Activated CD4-positive, alpha-beta T cell treated with anti-CD3 and anti-CD28 coated beads, Interleukin-2, Interleukin-4, amounts not matched to agents 100 ng/mL and 50 ng/mL, durations not matched to agents 16 hours and 8 hours (primary cell): ENCODE measurements at regions not wholly inside any gene's neighbourhood (a gene's known extent, or its start where the extent isn't known, plus 50 kb on each side); places are given as distances from the start of the nearest gene placed in this dataset.
"Not testable (repeated sequence)": the region's sequence is repeated elsewhere in the genome, so short reads cannot be mapped to it uniquely, and the experiment has no call there.

Source experiments
- DNase-seq: peaks from one replicate; pipeline ENCODE4 v3.0.0-alpha.2; 2020; ENCODE audit warnings: low spot score

DNA sequence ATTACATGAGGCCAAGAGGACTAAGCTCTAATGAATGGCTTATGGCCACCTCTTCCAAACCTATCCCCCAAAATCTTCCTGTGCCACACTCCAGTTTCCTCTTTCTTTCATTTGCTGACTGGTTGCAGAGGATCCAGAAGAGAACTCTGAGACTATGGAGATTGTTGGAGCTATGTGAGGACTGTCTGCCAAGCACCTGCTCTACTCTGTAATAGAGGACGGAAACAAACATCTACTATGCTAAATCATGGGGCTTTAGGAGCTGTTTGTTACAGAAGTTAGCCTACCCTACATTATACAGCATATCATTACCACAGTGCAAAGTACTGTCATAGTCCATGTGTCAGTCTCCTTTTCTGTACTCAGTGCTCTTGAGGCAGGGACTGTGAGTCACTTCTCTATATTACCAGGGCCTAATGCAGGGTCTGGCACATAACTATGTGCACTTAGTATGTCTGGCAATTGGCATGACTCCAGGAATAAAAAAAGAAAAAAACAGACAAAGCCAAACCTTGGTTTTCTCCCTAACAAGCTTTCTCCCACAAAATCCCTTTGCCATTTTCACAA, 95.1 kb downstream of the RPAP3 start:
- DNase-seq, result no peak

DNA sequence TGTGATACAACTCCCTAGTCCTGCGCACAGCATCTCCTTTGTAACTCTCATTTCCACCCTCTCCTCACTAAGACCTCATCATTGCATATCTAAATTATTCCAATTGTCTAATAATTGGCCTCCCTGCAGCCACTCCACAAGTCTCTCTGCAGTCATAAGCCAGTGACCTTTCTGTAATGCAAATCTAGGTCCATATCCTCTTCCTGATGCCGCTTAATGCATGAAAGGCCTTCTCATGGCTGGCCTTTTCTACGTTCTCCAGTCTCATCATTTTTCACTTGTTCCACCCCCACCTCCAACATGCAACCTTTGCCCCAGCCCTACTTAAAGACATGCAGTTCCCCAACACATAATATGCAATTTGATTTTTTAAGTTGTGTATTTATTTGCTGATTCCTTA, 96.0 kb downstream of the RPAP3 start:
- DNase-seq, result no peak

DNA sequence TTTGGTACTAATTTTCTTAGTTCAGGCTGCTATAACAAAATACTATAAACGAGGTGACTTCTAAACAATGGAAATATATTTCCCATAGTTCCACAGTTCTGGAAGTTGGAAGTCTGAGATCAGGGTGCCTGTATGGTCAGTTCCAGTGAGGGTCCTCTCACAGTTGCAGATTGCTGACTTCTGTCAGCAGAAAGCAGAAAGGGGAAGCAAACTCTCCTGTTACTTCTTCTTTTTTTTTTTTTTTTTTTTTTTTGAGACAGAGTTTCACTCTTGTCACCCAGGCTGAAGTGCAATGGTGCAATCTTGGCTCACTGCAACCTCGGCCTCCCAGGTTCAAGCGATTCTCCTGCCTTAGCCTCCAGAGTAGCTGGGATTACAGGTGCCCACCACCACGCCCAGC, 97.2 kb downstream of the RPAP3 start:
- not testable (repeated sequence) for DNase-seq

GRCh38 chr12:47604221-47604873, 101.5 kb downstream of the RPAP3 start:
- no peak for DNase-seq

- DNase-seq, result no peak
Observed at GRCh38 chr12:47602949-47603558, 102.8 kb downstream of the RPAP3 start.

- no peak for DNase-seq
Observed at GRCh38 chr12:47602325-47602724, 103.5 kb downstream of the RPAP3 start.

- no peak for DNase-seq
Observed at GRCh38 chr12:47601071-47601470, 104.8 kb downstream of the RPAP3 start.

DNA sequence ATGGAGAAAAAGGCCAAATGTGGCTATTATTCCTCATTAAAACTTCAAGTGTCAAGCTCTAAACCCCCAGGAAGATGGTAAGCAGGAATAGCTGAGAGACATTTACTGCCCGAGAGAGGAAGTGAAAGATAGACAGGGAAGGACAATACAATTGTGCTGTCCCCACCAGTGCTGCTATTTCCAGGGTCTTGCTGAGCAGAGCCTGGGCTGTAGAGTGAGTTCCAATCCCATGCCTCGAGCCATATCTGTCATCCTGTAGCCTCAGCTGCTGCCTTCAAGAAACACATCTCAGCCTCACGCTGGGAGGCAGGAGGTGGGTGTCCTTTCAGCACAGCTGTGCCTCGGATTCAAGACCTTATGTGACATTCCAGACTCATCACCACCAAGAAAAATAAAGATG, 114.0 kb downstream of the RPAP3 start:
- DNase-seq, result no peak

- DNase-seq, result no peak
Observed at GRCh38 chr12:47591361-47591791, 114.5 kb downstream of the RPAP3 start.

DNA sequence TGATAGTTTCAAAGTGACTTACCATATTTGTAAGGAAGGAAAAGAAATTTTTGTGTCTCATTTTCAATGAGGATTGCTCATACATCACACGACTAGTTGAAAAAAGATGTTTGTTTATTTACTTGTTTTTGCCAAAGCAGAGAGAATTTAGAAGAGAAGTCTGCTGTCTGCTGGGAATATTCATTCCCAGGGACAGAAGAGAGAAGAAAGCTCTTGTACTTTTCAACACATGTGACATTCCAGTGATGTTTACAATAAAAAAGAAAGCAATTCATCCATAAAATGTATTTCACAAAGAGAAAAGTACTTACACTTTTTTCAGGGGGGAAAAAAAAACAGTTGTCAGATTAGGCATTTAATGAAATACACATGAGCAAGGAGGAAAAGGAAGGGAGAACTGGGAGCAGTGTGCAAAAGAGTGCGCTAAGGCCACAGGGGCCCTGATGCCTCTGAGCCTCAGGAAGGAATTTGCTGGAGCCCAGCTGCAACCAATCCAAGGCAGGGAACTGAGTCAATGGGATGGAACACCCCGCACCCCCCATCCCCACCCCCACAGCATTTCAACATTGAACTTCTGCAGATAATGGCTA, 115.0 kb downstream of the RPAP3 start:
- no peak for DNase-seq

GRCh38 chr12:47586952-47587669, 118.7 kb downstream of the RPAP3 start:
- DNase-seq, result no peak

DNA sequence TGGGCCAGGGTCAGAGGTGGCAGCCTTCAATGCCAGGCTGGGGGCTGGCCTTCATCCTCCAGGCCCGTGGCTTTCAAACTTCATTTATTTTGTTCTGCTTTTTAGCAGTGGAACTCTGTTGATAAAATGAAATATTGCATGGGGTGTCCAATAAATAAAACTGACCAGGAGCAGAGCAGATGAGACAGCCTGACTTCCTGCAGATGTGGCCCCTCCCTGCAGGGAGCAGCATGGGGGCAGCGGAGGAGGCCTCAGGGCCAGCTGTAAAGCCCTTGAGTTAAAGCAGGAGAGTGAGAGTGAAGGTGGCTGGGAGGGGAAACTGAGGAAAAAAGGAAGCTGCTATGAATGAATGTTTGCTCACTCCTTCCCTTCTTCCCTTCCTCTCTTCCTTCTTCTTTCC, 120.3 kb downstream of the RPAP3 start:
- no peak for DNase-seq

- DNase-seq, result no peak
Observed at GRCh38 chr12:47578836-47579235, 127.0 kb downstream of the RPAP3 start.

DNA sequence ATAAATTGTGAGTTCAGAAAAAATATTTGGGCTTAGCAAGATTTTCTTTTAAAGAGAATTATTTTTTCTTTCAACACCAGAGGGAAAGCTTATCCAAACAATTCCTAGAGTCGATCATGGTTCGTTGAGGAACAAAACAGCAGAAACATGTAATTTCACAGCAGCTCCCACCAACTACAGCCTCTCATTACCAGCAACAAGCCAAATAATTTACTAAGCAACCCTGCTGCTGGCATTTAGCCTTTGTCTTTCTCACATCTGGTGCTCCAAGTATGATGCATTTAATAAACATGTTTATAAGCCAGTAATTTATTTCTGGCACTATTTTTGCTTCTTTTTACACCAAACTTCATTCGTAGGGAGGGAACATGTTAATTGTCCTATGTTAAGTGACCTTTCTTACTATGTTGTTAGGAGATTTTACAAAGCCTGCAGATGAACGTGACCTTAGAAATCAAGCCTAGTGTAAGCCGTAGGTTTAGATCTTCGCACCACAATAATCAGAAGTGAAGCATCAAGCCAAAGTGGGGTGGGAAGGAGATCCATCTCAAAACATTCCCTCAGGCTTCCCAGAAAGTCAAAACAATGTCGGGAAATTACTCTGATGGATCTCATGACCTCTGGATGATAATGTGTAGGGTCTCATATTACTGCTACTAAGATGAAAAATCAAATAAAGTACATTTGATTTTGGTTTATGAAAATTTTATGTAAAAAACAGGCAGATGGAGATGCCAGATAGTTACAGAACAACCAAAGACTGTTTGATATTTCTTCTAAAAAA, 128.4 kb downstream of the RPAP3 start:
- no peak for DNase-seq

DNA sequence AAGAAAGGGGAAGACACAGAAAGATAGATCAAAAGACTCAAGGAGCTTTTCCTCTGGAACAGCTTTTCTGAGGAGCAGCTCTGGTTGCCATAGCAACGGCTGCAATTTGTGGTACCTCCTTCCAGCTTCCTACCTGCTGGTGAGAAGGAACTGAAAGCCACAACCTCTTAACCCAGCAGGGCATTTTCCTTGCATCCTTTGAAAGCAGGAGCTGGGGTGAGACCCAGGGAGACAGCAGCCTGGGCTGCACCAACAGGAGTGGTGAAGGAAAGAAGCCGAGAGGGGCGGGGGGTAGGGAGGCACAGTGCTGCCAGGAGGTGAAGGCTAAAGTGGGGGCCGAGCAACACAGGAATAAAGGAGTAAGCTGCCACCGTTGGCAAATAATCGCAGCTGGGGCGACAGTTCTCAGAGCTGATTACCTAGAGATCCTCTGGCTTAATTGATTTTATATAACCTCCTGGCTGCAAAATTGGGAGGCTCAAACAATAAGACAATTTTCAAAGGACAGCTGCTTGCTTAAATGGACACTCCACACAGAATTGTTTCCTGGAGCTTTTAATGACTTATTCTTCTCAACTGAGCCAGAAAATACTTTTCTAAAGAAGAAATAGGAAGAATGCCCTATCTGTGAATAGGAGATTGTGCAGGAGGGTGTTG, 129.4 kb downstream of the RPAP3 start:
- no peak for DNase-seq

DNA sequence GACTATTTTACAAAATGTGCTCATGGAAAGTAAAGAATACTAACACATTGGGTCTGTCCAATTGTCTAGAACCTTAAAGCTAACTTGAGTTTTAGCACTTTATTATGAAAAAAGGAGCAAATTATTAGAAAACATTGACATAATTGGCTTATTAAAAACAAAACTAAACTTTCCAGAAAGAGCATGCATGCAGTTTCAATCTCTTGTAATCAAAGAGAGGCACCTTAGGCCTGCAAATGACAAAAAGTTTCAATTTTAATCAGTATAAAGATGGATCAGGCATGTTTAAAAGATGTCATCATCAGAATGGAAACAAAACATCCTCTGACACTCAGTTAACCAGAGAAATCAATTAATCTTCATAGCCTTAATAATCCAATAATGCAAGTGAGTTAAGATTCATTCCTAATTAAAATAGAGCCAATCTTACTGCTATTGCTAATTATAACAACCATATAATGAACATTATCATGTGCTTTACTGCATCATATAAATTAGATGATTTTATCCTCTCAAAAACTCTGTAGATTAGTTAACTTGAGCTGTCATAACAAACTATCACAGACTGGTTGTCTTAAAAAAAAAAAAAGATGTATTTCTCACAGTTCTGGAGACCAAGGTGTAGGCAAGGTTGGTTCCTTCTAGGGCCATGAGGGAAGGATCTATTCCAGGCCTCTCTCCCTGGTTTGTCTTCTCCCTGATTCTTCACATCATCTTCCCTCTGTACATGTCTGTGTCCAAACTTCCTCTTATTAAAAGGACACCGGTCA, 131.4 kb downstream of the RPAP3 start:
- peak; percentile 39 for DNase-seq

- no peak for DNase-seq
Observed at GRCh38 chr12:47573146-47573659, 132.6 kb downstream of the RPAP3 start.

DNA sequence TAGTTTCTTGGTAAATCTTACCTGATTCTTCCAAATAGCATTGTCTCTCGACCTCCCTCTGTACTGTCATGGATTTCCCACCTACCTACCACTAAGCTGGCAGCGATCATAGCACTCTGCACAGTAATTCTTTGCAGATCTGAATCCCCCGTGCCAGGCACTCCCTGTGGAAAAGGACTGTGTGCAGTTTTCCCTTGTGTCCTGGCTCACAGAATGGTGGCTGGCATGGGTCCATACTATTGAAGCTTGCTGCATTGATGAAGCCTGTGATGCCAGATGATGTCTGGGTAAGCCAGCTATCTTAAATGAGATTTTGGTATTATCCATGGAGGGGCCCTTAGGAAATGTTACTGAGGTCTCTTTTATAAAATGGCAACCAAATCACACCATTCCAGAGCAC, 135.7 kb downstream of the RPAP3 start:
- DNase-seq, result no peak

GRCh38 chr12:47562201-47562600, 143.6 kb downstream of the RPAP3 start:
- no peak for DNase-seq

DNA sequence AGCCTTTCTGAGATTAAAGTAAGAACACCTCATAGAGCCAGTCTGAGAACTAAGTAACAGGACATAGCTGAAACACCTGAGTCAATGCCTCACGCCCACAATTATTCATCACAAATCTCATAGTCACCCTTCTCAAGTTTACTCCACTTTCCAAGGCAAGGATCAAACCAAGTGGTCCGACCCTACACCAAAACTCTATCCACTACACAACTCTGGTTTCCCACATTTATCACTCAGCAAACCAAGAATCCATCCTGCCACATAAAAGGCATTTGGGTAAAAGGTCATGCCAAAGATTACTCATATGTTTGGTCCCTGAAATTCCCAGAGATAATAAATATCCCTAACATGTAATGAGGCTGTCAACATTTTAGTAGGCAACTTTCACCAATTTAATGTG, 144.1 kb downstream of the RPAP3 start:
- DNase-seq, result no peak
